A549 (cell line): ENCODE measurements at regions not wholly inside any gene's neighbourhood (a gene's known extent, or its start where the extent isn't known, plus 50 kb on each side); places are given as distances from the start of the nearest gene placed in this dataset.
A peak's percentile ranks its signal among the peaks of the same experiment; 100 is the strongest.
"Not testable (repeated sequence)": the region's sequence is repeated elsewhere in the genome, so short reads cannot be mapped to it uniquely, and the experiment has no call there.

Experiments used
- ATAC-seq, 2 experiments: fragments of 200-7000 bp in 1 of 2; fragments of >200 bp in 1 of 2; cut with Nextera tagmentation in 1 of 2; cut with Tn5 transposase in 1 of 2; 3 replicates each; pipeline versions ENCODE4 v1.8.0 to v1.9.1; 2018 to 2020; ENCODE audit warnings: mild to moderate bottlenecking in 1 of 2, moderate library complexity in 1 of 2
- CTCF ChIA-PET: fragments of 300-600 bp; sonication (Branson Sonifier 250); formaldehyde crosslinking; extraction: SDS; loops from one replicate; lab custom pipeline; 2021; ENCODE audit warnings: antibody characterized with exemption, inconsistent platforms; lab: Yijun Ruan, JAX
- POLR2A ChIA-PET: fragments of 350-600 bp; formaldehyde crosslinking; extraction: SDS; loops from one replicate; lab custom pipeline; 2021; ENCODE audit warnings: antibody characterized with exemption, inconsistent platforms; lab: Yijun Ruan, JAX
- DNase-seq, 2 experiments: peaks; one replicate each; pipeline versions ENCODE4 v3.0.0 to v3.0.0-alpha.2; 2011 to 2016; ENCODE audit warnings: low read depth in 1 of 2, low spot score in 1 of 2
- FAIRE-seq: peaks from 2 replicates; lab custom pipeline; 2011; peaks lifted over from hg19 to GRCh38; lab: Jason Lieb, UNC
- H3K27ac ChIP-seq, 2 experiments: fragments of >200 bp; sonication (Bioruptor Twin); formaldehyde crosslinking; 3 replicates each; pipeline ENCODE4 v1.5.1; 2016 to 2017
- H3K4me1 ChIP-seq: fragments of >200 bp; sonication (Bioruptor Twin); formaldehyde crosslinking; 3 replicates; pipeline ENCODE4 v1.6.1; 2016
- H3K4me2 ChIP-seq: fragments of >200 bp; sonication (Bioruptor Twin); formaldehyde crosslinking; 3 replicates; pipeline ENCODE4 v1.6.1; 2016
- H3K4me3 ChIP-seq: fragments of >200 bp; sonication (Bioruptor Twin); formaldehyde crosslinking; 3 replicates; pipeline ENCODE4 v1.5.1; 2016
- H3K9me3 ChIP-seq: fragments of >200 bp; sonication (Bioruptor Twin); formaldehyde crosslinking; 3 replicates; pipeline ENCODE4 v1.6.1; 2016
- CBX8 ChIP-seq: fragments of 200-600 bp; sonication (generic); IDR thresholded peaks from 2 replicates; pipeline ENCODE4 v1.6.1; 2016
- CTCF ChIP-seq: fragments of >200 bp; sonication (Bioruptor Twin); formaldehyde crosslinking; IDR thresholded peaks from 3 replicates; pipeline ENCODE4 v1.5.1; 2016
- EHMT2 ChIP-seq: fragments of 200-600 bp; sonication (generic); IDR thresholded peaks from 2 replicates; pipeline ENCODE4 v1.6.1; 2016; ENCODE audit warnings: antibody characterized with exemption, low read depth, mild to moderate bottlenecking, moderate library complexity
- EP300 ChIP-seq, 2 experiments: fragments of >200 bp; sonication (Bioruptor Twin); formaldehyde crosslinking; IDR thresholded peaks; 2 replicates in 1 of 2; 3 replicates in 1 of 2; pipeline ENCODE4 v1.6.1; 2016 to 2017
- FOSL2 ChIP-seq, 2 experiments: fragments of 450-650 bp in 1 of 2; fragments of >200 bp in 1 of 2; sonication (Bioruptor Twin) in 1 of 2; formaldehyde crosslinking; IDR thresholded peaks; 2 replicates each; pipeline versions ENCODE4 v1.5.0 to v1.6.1; 2016 to 2020; ENCODE audit warnings: mild to moderate bottlenecking in 1 of 2, moderate library complexity in 1 of 2
- HOXB5 ChIP-seq: fragments of 250-450 bp; sonication (Bioruptor Pico); IDR thresholded peaks from 2 replicates; pipeline ENCODE4 v1.5.0; 2020; ENCODE audit warnings: mild to moderate bottlenecking, moderate library complexity
- JUN ChIP-seq, 2 experiments: fragments of >200 bp; sonication (Bioruptor Twin); formaldehyde crosslinking; IDR thresholded peaks; 2 replicates in 1 of 2; 3 replicates in 1 of 2; pipeline ENCODE4 v1.6.1; 2016 to 2017
- MYC ChIP-seq: IDR thresholded peaks from 2 replicates; pipeline ENCODE4 v1.6.1; 2012; ENCODE audit warnings: mild to moderate bottlenecking, inconsistent platforms, low read length, improper control_type of control experiment, borderline replicate concordance
- NR3C1 ChIP-seq: fragments of >200 bp; sonication (Bioruptor Twin); formaldehyde crosslinking; IDR thresholded peaks from 3 replicates; pipeline ENCODE4 v1.6.1; 2017
- POLR2AphosphoS2 ChIP-seq: conservative IDR thresholded peaks from 2 replicates; pipeline ENCODE4 v1.6.1; 2012; ENCODE audit warnings: low read length, improper control_type of control experiment, inconsistent platforms
- REST ChIP-seq: fragments of 200-600 bp; sonication (generic); IDR thresholded peaks from 2 replicates; pipeline ENCODE4 v1.6.1; 2016; ENCODE audit warnings: antibody characterized with exemption, mild to moderate bottlenecking, moderate library complexity
- WGBS: methylation state at CpG from one replicate; pipeline ENCODE4 v1.1.6; 2017; ENCODE audit errors: missing lambda C conversion rate; 5-methylcytosine and 5-hydroxymethylcytosine counted together
- TF ChIP-seq, protein P1 (sequence below): IDR thresholded peaks from 2 replicates; pipeline ENCODE4 v1.6.1; 2012; ENCODE audit warnings: low read depth, borderline replicate concordance
- TF ChIP-seq, protein P2 (sequence below): IDR thresholded peaks from 2 replicates; pipeline ENCODE4 v1.6.1; 2012
- TF ChIP-seq, protein P3 (sequence below): fragments of 450-650 bp; IDR thresholded peaks from 2 replicates; pipeline ENCODE4 v1.6.1; 2014; ENCODE audit warnings: antibody characterized with exemption

- no peak for TF ChIP-seq HOXB5 (CRISPR knock-in tag)
- no peak for TF ChIP-seq REST
- no peak for TF ChIP-seq MYC
- no peak for TF ChIP-seq POLR2AphosphoS2
These were observed 97.5 kb downstream of the BDH1 start (continued) for GRCh38 chr3:197458179-197458707.

- H3K4me2 ChIP-seq, result peak overlapping the region; percentile 96
- TF ChIP-seq, protein P1, sequence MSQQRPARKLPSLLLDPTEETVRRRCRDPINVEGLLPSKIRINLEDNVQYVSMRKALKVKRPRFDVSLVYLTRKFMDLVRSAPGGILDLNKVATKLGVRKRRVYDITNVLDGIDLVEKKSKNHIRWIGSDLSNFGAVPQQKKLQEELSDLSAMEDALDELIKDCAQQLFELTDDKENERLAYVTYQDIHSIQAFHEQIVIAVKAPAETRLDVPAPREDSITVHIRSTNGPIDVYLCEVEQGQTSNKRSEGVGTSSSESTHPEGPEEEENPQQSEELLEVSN, result 0 out of 2 replicates have a peak, but pooled peaks have one; percentile 27
- TF ChIP-seq NR3C1, result no peak
- no peak for TF ChIP-seq EHMT2
- TF ChIP-seq JUN (IDR thresholded peaks at IDR 0.05), result peak in 1 of 2 experiments; percentile 41; a peak in 1 of 5 replicates
- TF ChIP-seq, protein P2, sequence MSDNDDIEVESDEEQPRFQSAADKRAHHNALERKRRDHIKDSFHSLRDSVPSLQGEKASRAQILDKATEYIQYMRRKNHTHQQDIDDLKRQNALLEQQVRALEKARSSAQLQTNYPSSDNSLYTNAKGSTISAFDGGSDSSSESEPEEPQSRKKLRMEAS, result peak; percentile 54
- no peak for TF ChIP-seq EP300 (IDR thresholded peaks at IDR 0.05)
- no peak for TF ChIP-seq CBX8
- TF ChIP-seq FOSL2 (IDR thresholded peaks at IDR 0.05), result no peak
- TF ChIP-seq FOSL2 (CRISPR knock-in tag; IDR thresholded peaks at IDR 0.05), result no peak
- TF ChIP-seq, protein P3, sequence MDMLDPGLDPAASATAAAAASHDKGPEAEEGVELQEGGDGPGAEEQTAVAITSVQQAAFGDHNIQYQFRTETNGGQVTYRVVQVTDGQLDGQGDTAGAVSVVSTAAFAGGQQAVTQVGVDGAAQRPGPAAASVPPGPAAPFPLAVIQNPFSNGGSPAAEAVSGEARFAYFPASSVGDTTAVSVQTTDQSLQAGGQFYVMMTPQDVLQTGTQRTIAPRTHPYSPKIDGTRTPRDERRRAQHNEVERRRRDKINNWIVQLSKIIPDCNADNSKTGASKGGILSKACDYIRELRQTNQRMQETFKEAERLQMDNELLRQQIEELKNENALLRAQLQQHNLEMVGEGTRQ, result peak; percentile 66
- no peak for TF ChIP-seq CTCF
- H3K9me3 ChIP-seq, result no peaks in the 10 kb centered on the region
- ChIA-PET POLR2A (interaction anchor here (0.6 kb wide), 1 partner anchor 158 kb away, joined by 3 read pairs; the partner anchor contains the start of gene DLG1), CTCF (interaction anchor here (1.3 to 2.6 kb wide), 2 partner anchors 54 to 200 kb away, joined by 3 to 18 read pairs; no protein-coding TSS in a partner anchor)
- 34% methylated on average over 34 of the region's 47 CpGs for WGBS
- peak; percentile 28 to 35 for DNase-seq
- H3K4me3 ChIP-seq, result peak overlapping the region; percentile 46
- H3K4me1 ChIP-seq, result peaks cover 23% of the 10 kb centered on the region; the same call in 2 of the 3 replicates
- ATAC-seq, result peak; percentile 73 to 79
- FAIRE-seq, result no peak
- peak overlapping the region; percentile 85 to 94 for H3K27ac ChIP-seq
These were observed 99.3 kb downstream of the BDH1 start for GRCh38 chr3:197456261-197457091.

GRCh38 chr3:197454841-197455240, 100.9 kb downstream of the BDH1 start:
- 80% methylated on average over 2 of the region's 2 CpGs for WGBS
- H3K4me3 ChIP-seq, FAIRE-seq, H3K27ac ChIP-seq, H3K4me2 ChIP-seq, ATAC-seq, H3K9me3 ChIP-seq, DNase-seq, POLR2A ChIA-PET: not testable (repeated sequence)
- CTCF ChIA-PET, result interaction anchor here (1.1 to 2.2 kb wide), 4 partner anchors 9 to 231 kb away, joined by 3 to 6 read pairs (median 4); no protein-coding TSS in a partner anchor
- peaks cover 23% of the 10 kb centered on the region; the same call in 2 of the 3 replicates for H3K4me1 ChIP-seq
